ENCODE measurements at regions not wholly inside any gene's neighbourhood (a gene's known extent, or its start where the extent isn't known, plus 50 kb on each side); places are given as distances from the start of the nearest gene placed in this dataset.

- Mint-ChIP-seq H3K9me3 (ENCODE audit: unreplicated experiment) (no peaks in the 10 kb centered on the region), H3K27ac (ENCODE audit: unreplicated experiment) (no peak overlapping the region), H3K36me3 (ENCODE audit: unreplicated experiment) (no peaks in the 10 kb centered on the region), H3K27me3 (ENCODE audit: unreplicated experiment) (no peaks in the 10 kb centered on the region), H3K4me1 (ENCODE audit: low read depth, unreplicated experiment) (peaks cover 8% of the 10 kb centered on the region), H3K4me3 (ENCODE audit: unreplicated experiment) (no peak overlapping the region)
- no peak for TF ChIP-seq CTCF (IDR thresholded peaks at IDR 0.05; ENCODE audit: partially characterized antibody, unreplicated experiment)
- no peak for DNase-seq
Measured at GRCh38 chr9:71361357-71361756, 239.9 kb upstream of the TRPM3 start.

GRCh38 chr9:71357346-71357745, 235.9 kb upstream of the TRPM3 start:
- Mint-ChIP-seq H3K27ac (ENCODE audit: unreplicated experiment) (no peak overlapping the region), H3K9me3 (ENCODE audit: unreplicated experiment) (no peaks in the 10 kb centered on the region), H3K27me3 (ENCODE audit: unreplicated experiment) (no peaks in the 10 kb centered on the region), H3K36me3 (ENCODE audit: unreplicated experiment) (no peaks in the 10 kb centered on the region), H3K4me1 (ENCODE audit: low read depth, unreplicated experiment) (peaks cover 12% of the 10 kb centered on the region), H3K4me3 (ENCODE audit: unreplicated experiment) (no peak overlapping the region)
- no peak for TF ChIP-seq CTCF (IDR thresholded peaks at IDR 0.05; ENCODE audit: partially characterized antibody, unreplicated experiment)
- DNase-seq: no peak

- H3K4me1 Mint-ChIP-seq (ENCODE audit: low read depth, unreplicated experiment): peaks cover 12% of the 10 kb centered on the region
Measured at GRCh38 chr9:71355884-71356283, 234.5 kb upstream of the TRPM3 start.

GRCh38 chr9:71353720-71354119, 232.3 kb upstream of the TRPM3 start:
- Mint-ChIP-seq H3K4me1 (ENCODE audit: low read depth, unreplicated experiment) (peaks cover 12% of the 10 kb centered on the region), H3K9me3 (ENCODE audit: unreplicated experiment) (no peaks in the 10 kb centered on the region), H3K36me3 (ENCODE audit: unreplicated experiment) (no peaks in the 10 kb centered on the region), H3K27ac (ENCODE audit: unreplicated experiment) (no peak overlapping the region), H3K4me3 (ENCODE audit: unreplicated experiment) (no peak overlapping the region), H3K27me3 (ENCODE audit: unreplicated experiment) (no peaks in the 10 kb centered on the region)
- DNase-seq: no peak
- no peak for TF ChIP-seq CTCF (IDR thresholded peaks at IDR 0.05; ENCODE audit: partially characterized antibody, unreplicated experiment)

More at GRCh38 chr9:71355884-71356283, 234.5 kb upstream of the TRPM3 start:
- Mint-ChIP-seq H3K27ac (ENCODE audit: unreplicated experiment) (no peak overlapping the region), H3K4me3 (ENCODE audit: unreplicated experiment) (no peak overlapping the region), H3K9me3 (ENCODE audit: unreplicated experiment) (no peaks in the 10 kb centered on the region), H3K36me3 (ENCODE audit: unreplicated experiment) (no peaks in the 10 kb centered on the region), H3K27me3 (ENCODE audit: unreplicated experiment) (no peaks in the 10 kb centered on the region)
- no peak for DNase-seq
- no peak for TF ChIP-seq CTCF (IDR thresholded peaks at IDR 0.05; ENCODE audit: partially characterized antibody, unreplicated experiment)

- no peaks in the 10 kb centered on the region for H3K36me3 Mint-ChIP-seq (ENCODE audit: unreplicated experiment)
- no peaks in the 10 kb centered on the region for H3K27me3 Mint-ChIP-seq (ENCODE audit: unreplicated experiment)
- no peak overlapping the region for H3K27ac Mint-ChIP-seq (ENCODE audit: unreplicated experiment)
- no peaks in the 10 kb centered on the region for H3K9me3 Mint-ChIP-seq (ENCODE audit: unreplicated experiment)
- H3K4me1 Mint-ChIP-seq (ENCODE audit: low read depth, unreplicated experiment): peaks cover 12% of the 10 kb centered on the region
- DNase-seq: no peak
- H3K4me3 Mint-ChIP-seq (ENCODE audit: unreplicated experiment): no peak overlapping the region
- TF ChIP-seq CTCF (IDR thresholded peaks at IDR 0.05; ENCODE audit: partially characterized antibody, unreplicated experiment): no peak
Measured at GRCh38 chr9:71352837-71353236, 231.4 kb upstream of the TRPM3 start.
